Superior temporal gyrus (tissue), 1 donor: ENCODE measurements at regions not wholly inside any gene's neighbourhood (a gene's known extent, or its start where the extent isn't known, plus 50 kb on each side); places are given as distances from the start of the nearest gene placed in this dataset.

ENCODE experiments used
- DNase-seq: peaks from one replicate; pipeline ENCODE4 v3.0.0-alpha.2; 2016; ENCODE audit errors: extremely low spot score

DNA sequence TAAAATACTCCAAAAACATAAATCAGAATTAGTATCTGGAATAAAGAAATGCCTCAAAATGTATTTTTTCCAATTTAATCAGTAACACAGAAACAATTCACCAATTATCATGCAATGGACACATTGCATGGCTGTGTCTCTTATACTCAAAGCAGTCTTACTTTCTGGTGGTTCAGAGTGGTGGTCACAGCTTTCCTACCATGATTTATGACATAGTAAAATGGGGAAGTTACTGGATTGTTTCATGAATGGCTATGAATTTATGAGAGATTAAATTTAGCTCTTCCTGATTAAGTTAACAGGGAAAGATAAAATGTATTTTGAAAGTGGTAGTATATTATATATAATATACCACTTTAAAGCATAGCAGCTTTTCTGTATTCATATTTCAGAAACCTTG is 331.5 kb upstream of the MAP3K7 start:
- no peak for DNase-seq

DNA sequence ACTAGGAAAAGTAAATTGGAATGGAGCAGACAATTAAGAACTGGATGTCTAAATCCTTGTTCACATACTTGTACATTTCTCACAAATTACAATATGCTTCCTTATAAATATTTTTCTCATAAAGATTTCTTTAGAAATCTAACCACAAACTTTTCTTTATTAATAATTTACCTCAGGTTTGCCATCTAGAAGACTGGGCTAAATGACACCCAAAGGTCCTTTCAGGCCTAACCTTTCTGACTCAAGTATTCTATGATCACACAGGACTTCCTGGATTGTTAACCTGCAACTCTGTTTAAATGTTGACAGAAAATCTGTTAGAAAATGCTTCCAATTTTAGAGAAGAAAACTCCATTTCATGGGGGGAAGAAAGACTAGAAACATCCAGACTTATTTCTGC is 330.5 kb upstream of the MAP3K7 start:
- DNase-seq = no peak

DNA sequence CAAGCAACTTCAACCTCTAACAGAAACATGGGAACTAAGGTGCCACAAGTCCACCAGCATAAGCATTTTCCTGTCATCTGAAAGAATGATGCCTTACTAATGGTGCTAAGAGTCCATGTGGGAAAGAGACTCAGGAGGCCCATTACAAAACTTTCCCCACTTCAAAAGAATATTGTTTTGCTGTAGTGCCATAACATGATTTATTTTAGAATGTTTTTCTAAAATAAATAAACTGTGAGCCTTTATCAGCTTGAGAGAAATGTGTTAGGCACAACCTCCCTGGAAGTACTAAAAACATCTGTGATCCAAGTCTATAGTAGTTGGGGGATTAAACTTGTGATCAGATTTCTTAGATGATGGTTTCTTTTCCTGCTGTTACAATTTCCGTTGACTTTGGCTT is 330.1 kb upstream of the MAP3K7 start:
- DNase-seq = no peak

- DNase-seq = no peak
Observed at GRCh38 chr6:90915224-90915915, 328.5 kb upstream of the MAP3K7 start.

GRCh38 chr6:90914312-90914711 is 327.4 kb upstream of the MAP3K7 start:
- no peak for DNase-seq

- DNase-seq = no peak
Observed at GRCh38 chr6:90913266-90913960, 326.5 kb upstream of the MAP3K7 start.

- no peak for DNase-seq
Observed at GRCh38 chr6:90911642-90912041, 324.8 kb upstream of the MAP3K7 start.

GRCh38 chr6:90910893-90911292 is 324.0 kb upstream of the MAP3K7 start:
- DNase-seq = no peak

GRCh38 chr6:90907931-90908655 is 321.2 kb upstream of the MAP3K7 start:
- no peak for DNase-seq

- DNase-seq = no peak
Observed at GRCh38 chr6:90905351-90905750, 318.5 kb upstream of the MAP3K7 start.

DNA sequence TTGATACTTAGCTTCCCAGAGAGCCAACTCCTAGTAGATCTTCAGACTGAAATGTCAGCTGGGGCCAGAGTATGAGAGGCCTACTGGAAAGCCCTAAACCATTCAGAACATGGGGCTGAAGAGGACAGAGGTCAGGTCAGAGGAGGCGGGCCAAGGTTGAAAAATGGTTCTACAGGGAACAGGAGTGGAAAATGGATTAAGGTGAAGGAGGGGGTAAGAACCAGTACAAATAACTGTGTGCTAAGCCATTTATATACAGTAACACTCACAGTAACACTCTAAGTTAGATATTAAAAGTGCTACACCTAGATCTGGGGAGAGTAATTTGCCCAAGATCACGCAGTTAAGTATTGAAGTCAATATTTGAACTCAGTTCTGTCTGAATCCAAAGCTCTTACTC is 313.2 kb upstream of the MAP3K7 start:
- no peak for DNase-seq

GRCh38 chr6:90898763-90899162 is 311.9 kb upstream of the MAP3K7 start:
- DNase-seq = no peak

DNA sequence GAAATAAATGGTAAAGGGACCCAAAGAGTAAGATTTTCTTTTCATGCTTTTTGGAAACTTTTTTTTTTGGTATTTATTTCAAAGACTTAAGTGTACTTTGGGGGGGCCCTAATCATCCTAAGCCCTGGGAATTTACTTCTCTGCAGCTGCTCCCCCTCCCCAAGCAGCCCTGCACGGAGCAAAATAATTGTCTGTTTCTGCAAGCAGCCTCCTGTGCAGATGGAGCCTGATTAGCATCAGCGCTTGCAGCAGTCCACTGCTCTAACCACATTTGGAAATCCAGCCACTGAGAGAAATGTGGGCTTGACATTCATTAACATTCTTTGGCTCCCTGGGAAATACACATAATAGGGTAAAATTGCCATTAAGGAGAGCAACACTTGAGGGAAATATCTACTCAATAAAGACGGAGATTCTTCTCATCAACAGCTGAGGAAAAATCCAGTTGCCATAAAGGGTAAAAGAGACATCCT is 309.2 kb upstream of the MAP3K7 start:
- no peak for DNase-seq

DNA sequence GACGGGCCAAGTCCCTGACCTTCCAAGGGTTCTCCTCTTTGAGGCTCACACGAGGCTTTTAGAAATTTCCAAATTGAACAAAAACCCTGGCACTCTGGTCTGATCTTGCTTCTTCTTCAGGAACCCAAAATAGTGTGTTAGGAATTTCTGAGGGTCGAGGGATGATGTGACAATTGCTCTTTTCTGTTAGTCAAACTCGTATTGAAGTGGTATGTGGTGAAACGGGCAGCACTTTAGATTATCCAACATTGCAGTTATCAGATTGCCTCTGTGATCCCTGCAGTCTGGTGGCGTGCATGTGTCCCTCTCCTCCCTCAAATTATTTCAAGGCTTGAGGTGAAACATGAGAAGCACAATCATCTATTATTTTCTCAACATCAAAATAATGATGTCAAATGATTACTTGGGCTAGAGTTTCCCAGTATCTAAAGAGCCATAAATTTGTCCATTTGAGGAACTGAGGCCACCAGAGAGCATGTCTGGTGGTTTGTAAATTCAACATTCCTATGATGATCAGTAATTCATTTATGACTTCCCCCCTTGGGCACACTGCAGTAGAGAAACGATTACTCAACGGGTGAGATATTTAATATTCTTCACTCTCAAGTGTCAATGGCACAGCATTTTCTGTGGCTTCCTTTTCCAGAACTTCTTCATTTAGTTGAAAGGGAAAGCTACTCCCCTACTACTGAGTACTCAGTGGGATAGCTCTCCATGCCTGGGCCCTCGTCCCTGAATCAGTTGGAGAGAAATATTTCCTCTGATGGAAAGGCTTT is 308.6 kb upstream of the MAP3K7 start:
- DNase-seq = no peak

DNA sequence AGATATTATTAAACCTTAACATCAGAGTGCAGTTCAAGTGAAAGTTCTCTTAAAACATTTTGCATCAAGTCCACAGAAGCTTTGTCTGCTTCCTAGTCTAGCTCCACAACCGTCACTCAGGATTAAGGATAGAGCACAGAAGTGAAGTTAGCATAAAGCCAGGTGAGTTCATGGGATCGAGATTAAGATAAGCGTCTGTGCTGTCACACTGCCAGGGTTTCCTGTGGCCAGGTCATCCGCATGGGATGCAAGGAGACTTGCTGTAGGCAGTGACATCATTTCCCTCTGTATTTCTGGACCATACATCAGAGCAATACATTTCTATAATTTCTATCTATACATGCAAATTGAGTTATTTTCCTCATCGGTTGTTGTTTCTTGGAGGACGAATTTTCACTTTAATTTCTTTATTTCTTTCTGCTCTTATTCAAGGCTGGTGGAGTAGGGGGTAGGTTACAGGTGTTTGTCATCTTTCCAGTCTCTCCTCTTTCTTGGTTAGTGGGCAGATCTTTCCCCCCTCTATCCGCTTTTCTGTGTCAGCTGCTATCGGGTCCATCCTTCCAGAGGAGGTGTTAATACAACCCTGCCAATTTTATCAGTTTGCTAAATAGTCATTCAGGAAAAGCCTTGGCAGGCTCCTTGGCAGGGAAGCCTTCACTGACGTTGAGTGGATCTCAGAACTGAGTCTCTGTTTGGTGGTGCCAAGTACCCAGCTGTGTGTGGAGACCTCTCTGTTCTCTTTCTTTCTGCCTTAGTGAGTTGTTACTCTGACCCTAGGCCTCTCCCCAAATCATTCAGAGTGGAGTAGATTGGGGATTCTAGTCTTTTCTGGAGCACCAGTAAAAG is 307.6 kb upstream of the MAP3K7 start:
- DNase-seq = no peak

- no peak for DNase-seq
Observed at GRCh38 chr6:90893400-90893799, 306.5 kb upstream of the MAP3K7 start.

- no peak for DNase-seq
Observed at GRCh38 chr6:90892271-90892670, 305.4 kb upstream of the MAP3K7 start.

DNA sequence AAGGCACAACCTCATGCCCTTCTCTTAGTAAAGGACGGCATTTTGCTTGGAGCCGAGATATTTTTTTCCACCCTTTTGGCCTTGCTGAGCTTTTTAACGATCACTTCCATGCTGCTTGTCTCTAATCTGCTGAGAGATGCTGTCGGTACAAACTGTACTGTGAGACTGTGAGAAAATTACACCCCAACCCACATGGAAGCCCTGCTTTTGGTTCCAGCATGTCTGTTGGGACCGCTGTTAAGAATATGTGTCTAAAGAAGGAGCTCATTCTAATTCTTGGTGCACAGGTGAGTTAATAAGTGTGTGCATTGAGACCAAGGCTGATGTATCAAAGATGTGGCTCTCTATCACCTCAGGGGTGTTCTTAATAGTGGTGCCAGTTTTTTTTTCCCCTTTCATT is 304.5 kb upstream of the MAP3K7 start:
- DNase-seq = no peak

- no peak for DNase-seq
Observed at GRCh38 chr6:90890683-90891330, 303.9 kb upstream of the MAP3K7 start.

DNA sequence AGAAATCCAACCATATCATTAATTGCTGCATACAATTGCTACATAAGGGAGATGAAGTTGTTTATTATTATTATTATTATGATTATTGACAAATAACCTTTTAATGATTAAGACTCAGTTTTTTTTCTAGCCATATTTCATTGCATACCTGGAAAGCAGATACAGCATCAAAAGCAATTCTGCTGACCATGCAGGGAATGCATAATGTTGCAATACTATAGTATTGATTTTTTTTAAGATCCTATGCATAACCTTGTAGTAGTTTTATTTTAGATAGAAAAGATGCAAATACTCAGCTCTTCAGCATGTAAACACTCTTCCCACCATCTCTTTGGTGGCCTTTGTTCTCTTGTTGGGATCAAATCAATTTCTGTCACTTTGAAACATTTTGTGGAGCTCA is 300.9 kb upstream of the MAP3K7 start:
- no peak for DNase-seq

DNA sequence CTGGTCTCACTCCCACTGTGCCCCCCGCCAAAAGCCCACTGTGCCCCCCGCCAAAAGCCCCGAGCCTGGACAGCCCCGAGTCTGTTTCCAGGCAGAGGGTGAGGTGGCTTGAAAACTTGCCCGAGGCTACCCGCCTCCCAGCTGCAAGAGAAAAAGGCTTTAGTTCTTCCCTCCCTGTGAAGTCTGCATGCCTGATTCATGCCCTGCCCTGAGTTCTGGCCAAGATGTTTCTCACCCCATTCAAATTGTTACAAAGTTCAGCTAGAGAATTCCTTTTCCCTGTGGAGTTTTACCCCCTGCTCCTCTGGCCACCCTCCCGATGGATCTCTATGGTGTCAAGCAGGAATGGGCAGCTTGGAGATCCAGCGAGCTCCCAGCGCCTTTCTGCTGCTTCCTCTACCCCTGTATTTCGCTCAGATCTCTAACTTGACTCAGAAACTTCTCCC is 298.8 kb upstream of the MAP3K7 start:
- no peak for DNase-seq
